PC-9 (cell line): ENCODE measurements at regions not wholly inside any gene's neighbourhood (a gene's known extent, or its start where the extent isn't known, plus 50 kb on each side); places are given as distances from the start of the nearest gene placed in this dataset.

ENCODE experiments used
- BruUV-seq: library from RNA; stranded (reverse); fragments of 400-500 nt; replicated peaks from 2 replicates; lab custom pipeline; 2021; lab: Mats Ljungman, UMichigan
- CTCF ChIA-PET: fragments of 300-600 bp; sonication (Branson Sonifier 250); formaldehyde crosslinking; loops from one replicate; lab custom pipeline; 2022; ENCODE audit warnings: antibody characterized with exemption; lab: Charles Lee
- POLR2A ChIA-PET: fragments of 300-600 bp; sonication (Branson Sonifier 250); formaldehyde crosslinking; loops from one replicate; lab custom pipeline; 2022; ENCODE audit warnings: antibody characterized with exemption; ENCODE audit not compliant: unreplicated experiment; lab: Charles Lee
- DNase-seq, 2 experiments: peaks; one replicate each; pipeline versions ENCODE4 v3.0.0 to v3.0.0-alpha.2; 2015 to 2022; ENCODE audit warnings: mixed read lengths in 1 of 2
- H2AFZ ChIP-seq: fragments of 200-600 bp; sonication (generic); 2 replicates; pipeline ENCODE4 v1.8.1; 2017; ENCODE audit warnings: antibody characterized with exemption
- H3F3A ChIP-seq: fragments of 200-600 bp; sonication (generic); 2 replicates; pipeline ENCODE4 v1.8.1; 2017; ENCODE audit warnings: antibody characterized with exemption, mild to moderate bottlenecking, low read depth; ENCODE audit not compliant: insufficient read depth
- H3K27ac ChIP-seq: fragments of 200-600 bp; sonication (generic); 2 replicates; pipeline ENCODE4 v1.6.1; 2016; ENCODE audit warnings: mixed run types
- H3K27me3 ChIP-seq: fragments of 200-600 bp; sonication (generic); 2 replicates; pipeline ENCODE4 v1.6.1; 2016; ENCODE audit warnings: low read depth, mixed run types; ENCODE audit not compliant: insufficient read depth
- H3K36me3 ChIP-seq: fragments of 200-600 bp; sonication (generic); 2 replicates; pipeline ENCODE4 v1.6.1; 2016; ENCODE audit warnings: low read depth, mixed run types
- H3K4me1 ChIP-seq: fragments of 200-600 bp; sonication (generic); replicated peaks from 2 replicates; pipeline ENCODE4 v1.6.1; 2016; ENCODE audit warnings: mixed run types; ENCODE audit not compliant: insufficient read depth
- H3K4me2 ChIP-seq: fragments of 200-600 bp; sonication (generic); 2 replicates; pipeline ENCODE4 v1.6.1; 2017; ENCODE audit warnings: mixed run types
- H3K4me3 ChIP-seq: fragments of 200-600 bp; sonication (generic); 2 replicates; pipeline ENCODE4 v1.6.1; 2016; ENCODE audit warnings: mixed run types
- H3K79me2 ChIP-seq: fragments of 200-600 bp; sonication (generic); 2 replicates; pipeline ENCODE4 v1.6.1; 2017; ENCODE audit warnings: low read depth, mixed run types
- H3K9me2 ChIP-seq: fragments of 200-600 bp; sonication (generic); 2 replicates; pipeline ENCODE4 v1.8.1; 2017; ENCODE audit warnings: mild to moderate bottlenecking; ENCODE audit not compliant: insufficient read depth
- H3K9me3 ChIP-seq: fragments of 200-600 bp; sonication (generic); 2 replicates; pipeline ENCODE4 v1.8.1; 2016; ENCODE audit warnings: low read depth; ENCODE audit not compliant: insufficient read depth
- H4K20me1 ChIP-seq: fragments of 200-600 bp; sonication (generic); 2 replicates; pipeline ENCODE4 v1.8.1; 2017; ENCODE audit not compliant: insufficient read depth
- CTCF ChIP-seq: fragments of 200-600 bp; sonication (generic); conservative IDR thresholded peaks from 2 replicates; pipeline ENCODE4 v1.6.1; 2017; ENCODE audit warnings: mixed run types, antibody characterized with exemption, mild to moderate bottlenecking, moderate library complexity
- EZH2 ChIP-seq: fragments of 200-600 bp; sonication (generic); IDR thresholded peaks from 2 replicates; pipeline ENCODE4 v1.8.0; 2017; ENCODE audit warnings: antibody characterized with exemption, low read depth
- intact Hi-C: fragments of 100-400 bp; cut with micrococcal nuclease; formaldehyde crosslinking; loops from one replicate; pipeline ENCODE4 v1.10.0; 2022; ENCODE audit not compliant: unreplicated experiment

- H3K4me1 ChIP-seq, result no peaks in the 10 kb centered on the region
- CTCF ChIA-PET, result no interaction called here
- BruUV-seq, result no TSS peak
- no peak overlapping the region for H3K27ac ChIP-seq
- intact Hi-C loops, result no loop called here
- no peaks in the 10 kb centered on the region for H3K27me3 ChIP-seq
- POLR2A ChIA-PET, result no interaction called here
- no peaks in the 10 kb centered on the region for H3K79me2 ChIP-seq
- no peak overlapping the region for H3K4me2 ChIP-seq
- 0 out of 2 replicates have a peak, but pooled peaks cover 3% of the 10 kb centered on the region for H3K9me2 ChIP-seq
- H3K9me3 ChIP-seq, result no peaks in the 10 kb centered on the region
- no peak overlapping the region for H3K4me3 ChIP-seq
- H3F3A ChIP-seq, result no peaks in the 10 kb centered on the region
- no peak overlapping the region for H2AFZ ChIP-seq
- no peaks in the 10 kb centered on the region for H4K20me1 ChIP-seq
- H3K36me3 ChIP-seq, result no peaks in the 10 kb centered on the region
- no peak for DNase-seq
- TF ChIP-seq CTCF, result no peak
- TF ChIP-seq EZH2, result no peak
These were observed 84.7 kb downstream of the RFPL4B start for GRCh38 chr6:112431803-112432202.

GRCh38 chr6:112432853-112433252 is 85.7 kb downstream of the RFPL4B start:
- no TSS peak for BruUV-seq
- ChIA-PET CTCF (no interaction called here), POLR2A (no interaction called here)
- Histone ChIP-seq H3K36me3 (no peaks in the 10 kb centered on the region), H2AFZ (no peak overlapping the region; the same call in 1 of the 2 replicates), H3F3A (no peaks in the 10 kb centered on the region), H4K20me1 (no peaks in the 10 kb centered on the region), H3K9me2 (0 out of 2 replicates have a peak, but pooled peaks cover 3% of the 10 kb centered on the region), H3K27me3 (no peaks in the 10 kb centered on the region), H3K4me3 (no peak overlapping the region), H3K9me3 (no peaks in the 10 kb centered on the region), H3K79me2 (no peaks in the 10 kb centered on the region), H3K4me2 (no peak overlapping the region), H3K27ac (no peak overlapping the region), H3K4me1 (no peaks in the 10 kb centered on the region)
- TF ChIP-seq EZH2 (no peak), CTCF (no peak)
- no peak for DNase-seq
- intact Hi-C loops, result no loop called here

- ChIA-PET CTCF (no interaction called here), POLR2A (no interaction called here)
- intact Hi-C loops, result no loop called here
- H3K9me2 ChIP-seq, result 0 out of 2 replicates have a peak, but pooled peaks cover 3% of the 10 kb centered on the region
- H3K27me3 ChIP-seq, result no peaks in the 10 kb centered on the region
- no peak overlapping the region for H3K4me3 ChIP-seq
- H3F3A ChIP-seq, result no peaks in the 10 kb centered on the region
- no peaks in the 10 kb centered on the region for H4K20me1 ChIP-seq
- TF ChIP-seq EZH2 (no peak), CTCF (no peak)
- H3K27ac ChIP-seq, result no peak overlapping the region
- H3K36me3 ChIP-seq, result no peaks in the 10 kb centered on the region
- no peak for DNase-seq
- BruUV-seq, result no TSS peak
- H3K4me2 ChIP-seq, result no peak overlapping the region
- H3K79me2 ChIP-seq, result no peaks in the 10 kb centered on the region
- H2AFZ ChIP-seq, result no peak overlapping the region
- no peaks in the 10 kb centered on the region for H3K4me1 ChIP-seq
- H3K9me3 ChIP-seq, result no peaks in the 10 kb centered on the region
These were observed 86.3 kb downstream of the RFPL4B start for GRCh38 chr6:112433457-112433856.
